ENCODE measurements at regions not wholly inside any gene's neighbourhood (a gene's known extent, or its start where the extent isn't known, plus 50 kb on each side); places are given as distances from the start of the nearest gene placed in this dataset.
"Not testable (repeated sequence)": the region's sequence is repeated elsewhere in the genome, so short reads cannot be mapped to it uniquely, and the experiment has no call there.

- TF ChIP-seq CTCF (IDR thresholded peaks at IDR 0.05; ENCODE audit: low read depth, low read length); EZH2phosphoT487 (IDR thresholded peaks at IDR 0.05; ENCODE audit: low read depth): not testable (repeated sequence)
These were observed 231.9 kb downstream of the RPRM start for GRCh38 chr2:153246636-153247035.
